Mesodermal cell (in vitro differentiated cells): ENCODE measurements at regions not wholly inside any gene's neighbourhood (a gene's known extent, or its start where the extent isn't known, plus 50 kb on each side); places are given as distances from the start of the nearest gene placed in this dataset.

Experiments
- H3K27ac ChIP-seq: 2 replicates; pipeline ENCODE4 v1.7.0; 2013; ENCODE audit warnings: mild to moderate bottlenecking, low read depth, low read length, moderate library complexity; ENCODE audit not compliant: severe bottlenecking
- H3K36me3 ChIP-seq: 2 replicates; pipeline ENCODE4 v1.7.1; 2013; ENCODE audit warnings: mild to moderate bottlenecking, low read length, moderate library complexity; ENCODE audit not compliant: control insufficient read depth, insufficient read depth
- H3K4me1 ChIP-seq: one replicate; pipeline ENCODE4 v1.7.1; 2013; ENCODE audit warnings: mild to moderate bottlenecking, low read length; ENCODE audit not compliant: insufficient read depth, control insufficient read depth, poor library complexity, severe bottlenecking
- H3K4me3 ChIP-seq: 2 replicates; pipeline ENCODE4 v1.7.0; 2013; ENCODE audit warnings: low read length, control low read depth, mild to moderate bottlenecking; ENCODE audit not compliant: insufficient read depth, poor library complexity, severe bottlenecking; ENCODE audit errors: extremely low read depth
- H3K9me3 ChIP-seq: 2 replicates; pipeline ENCODE4 v1.7.1; 2013; ENCODE audit warnings: mild to moderate bottlenecking, low read length, moderate library complexity; ENCODE audit not compliant: control insufficient read depth
- WGBS, 2 experiments: methylation state at CpG; one replicate each; pipeline ENCODE4 v1.1.5; 2013; ENCODE audit warnings: missing lambda C conversion rate in 2 of 2; ENCODE audit not compliant: insufficient coverage in 2 of 2; 5-methylcytosine and 5-hydroxymethylcytosine counted together

DNA sequence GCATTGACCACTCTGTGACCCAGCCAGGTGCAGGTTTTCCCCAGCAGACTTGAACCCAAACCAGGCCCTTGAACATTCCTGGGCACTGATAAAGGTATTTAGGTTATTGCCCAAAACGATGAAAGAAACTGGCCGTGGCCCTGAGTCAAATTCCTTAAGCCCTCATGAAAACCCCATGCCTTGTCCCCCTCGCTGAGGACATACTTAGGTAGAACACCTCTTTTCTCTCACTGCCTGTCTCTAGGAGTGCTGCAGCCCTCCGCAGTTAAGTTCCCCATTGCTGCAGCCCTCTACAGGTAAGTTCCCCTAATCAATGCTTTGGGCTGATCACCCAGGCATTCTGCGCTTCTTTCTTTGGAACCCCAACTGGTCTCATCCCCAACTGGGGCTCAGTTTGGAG lies 961.6 kb downstream of the TBC1D22A start:
- H3K36me3 ChIP-seq, result no peaks in the 10 kb centered on the region
- H3K9me3 ChIP-seq, result no peaks in the 10 kb centered on the region
- no peak overlapping the region for H3K4me3 ChIP-seq
- 60 to 76% methylated on average over 2 to 4 of the region's 5 CpGs for WGBS, 2 experiments
- H3K27ac ChIP-seq, result no peak overlapping the region
- no peaks in the 10 kb centered on the region for H3K4me1 ChIP-seq

DNA sequence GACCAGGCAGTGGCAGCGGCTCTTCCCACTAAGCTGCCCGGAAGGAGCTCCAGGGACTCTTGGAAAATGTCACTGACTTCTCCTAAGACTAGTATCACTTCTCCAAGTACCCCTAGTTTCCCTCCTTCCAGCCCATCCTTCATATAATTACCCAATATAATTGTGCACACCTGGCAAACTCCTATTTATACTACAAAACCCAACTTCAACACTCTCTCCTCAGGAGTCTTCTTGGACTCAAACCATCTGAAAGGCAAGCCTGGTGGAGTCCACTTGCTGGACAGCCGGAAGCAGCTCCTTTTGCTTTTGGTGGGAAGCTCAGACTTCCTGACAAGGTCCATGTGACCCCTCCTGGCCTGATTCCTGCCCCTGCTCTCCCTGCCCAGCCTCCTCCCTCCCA lies 955.9 kb downstream of the TBC1D22A start:
- Histone ChIP-seq H3K36me3 (no peaks in the 10 kb centered on the region), H3K4me3 (no peak overlapping the region), H3K9me3 (no peaks in the 10 kb centered on the region), H3K4me1 (no peaks in the 10 kb centered on the region), H3K27ac (no peak overlapping the region)
- 86 to 93% methylated on average over 2 to 3 of the region's 3 CpGs for WGBS, 2 experiments

DNA sequence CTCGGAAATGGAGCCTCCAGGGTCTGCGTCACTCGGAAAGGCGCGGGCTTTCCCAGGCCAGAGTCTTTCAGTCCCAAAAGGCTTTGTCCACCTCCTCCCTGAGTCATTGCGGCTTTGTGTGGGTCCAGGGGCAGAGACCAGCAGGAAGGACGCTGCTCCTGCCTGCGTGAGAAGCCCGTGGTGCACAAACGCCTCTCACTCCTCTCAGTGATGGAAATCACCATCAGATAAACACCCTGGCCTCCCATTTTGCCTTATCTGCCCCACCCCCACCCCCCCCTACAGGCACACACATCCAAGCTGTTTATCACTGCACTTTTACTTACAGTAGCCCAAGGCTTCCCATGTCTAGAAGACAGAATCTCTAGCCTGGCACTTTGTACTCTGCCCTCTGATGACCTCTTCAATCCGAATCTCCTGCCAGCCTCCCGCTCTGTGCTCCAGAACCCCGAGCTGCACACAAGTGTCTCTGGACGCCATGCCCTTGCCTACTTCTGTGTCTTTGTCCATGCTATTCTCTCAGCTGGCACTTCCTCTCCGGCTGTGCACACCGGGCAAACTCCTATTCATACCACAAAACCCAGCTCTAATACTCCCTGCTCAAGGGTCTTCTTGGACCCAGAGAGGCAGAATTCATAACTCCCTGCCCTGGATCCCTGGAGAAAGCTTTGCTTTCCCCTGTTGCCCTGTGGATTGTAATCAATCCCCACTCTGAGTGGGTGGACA lies 954.6 kb downstream of the TBC1D22A start:
- Histone ChIP-seq H3K4me3 (no peak overlapping the region), H3K36me3 (no peaks in the 10 kb centered on the region), H3K9me3 (no peaks in the 10 kb centered on the region), H3K4me1 (no peaks in the 10 kb centered on the region), H3K27ac (no peak overlapping the region)
- WGBS, 2 experiments, result 78 to 90% methylated on average over 11 to 14 of the region's 16 CpGs

- no peaks in the 10 kb centered on the region for H3K36me3 ChIP-seq
- no peak overlapping the region for H3K4me3 ChIP-seq
- no peaks in the 10 kb centered on the region for H3K4me1 ChIP-seq
- no peak overlapping the region for H3K27ac ChIP-seq
- no peaks in the 10 kb centered on the region for H3K9me3 ChIP-seq
- 83 to 87% methylated on average over 9 to 17 of the region's 18 CpGs for WGBS, 2 experiments
These were observed 953.6 kb downstream of the TBC1D22A start for GRCh38 chr22:47715866-47716578.

DNA sequence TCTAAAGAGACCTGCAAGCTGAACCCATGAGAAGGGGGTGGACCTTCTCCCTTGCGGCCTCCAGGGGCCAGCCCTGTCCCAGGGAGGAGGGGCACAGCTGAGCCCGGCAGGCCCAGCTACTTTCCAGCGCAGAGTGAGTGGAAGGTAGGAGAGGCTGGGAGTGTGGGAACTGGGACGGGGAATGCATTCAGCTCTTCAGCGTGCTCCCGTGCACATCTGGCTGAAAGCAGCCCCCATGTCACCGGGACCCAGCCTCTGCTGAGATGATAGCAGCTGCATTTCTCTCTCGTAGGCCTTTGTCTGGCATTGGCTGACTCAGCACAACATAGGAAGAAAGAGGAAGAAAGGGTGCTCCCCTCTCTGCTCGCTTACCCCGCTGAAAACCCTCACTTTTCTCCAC lies 951.5 kb downstream of the TBC1D22A start:
- WGBS, 2 experiments, result 87 to 93% methylated on average over 6 to 9 of the region's 10 CpGs
- Histone ChIP-seq H3K4me1 (no peaks in the 10 kb centered on the region), H3K9me3 (no peaks in the 10 kb centered on the region), H3K27ac (no peak overlapping the region), H3K4me3 (no peak overlapping the region), H3K36me3 (no peaks in the 10 kb centered on the region)

- no peak overlapping the region for H3K27ac ChIP-seq
- WGBS, 2 experiments, result 65 to 70% methylated on average over 4 of the region's 4 CpGs
These were observed 947.7 kb downstream of the TBC1D22A start for GRCh38 chr22:47710135-47710534.

DNA sequence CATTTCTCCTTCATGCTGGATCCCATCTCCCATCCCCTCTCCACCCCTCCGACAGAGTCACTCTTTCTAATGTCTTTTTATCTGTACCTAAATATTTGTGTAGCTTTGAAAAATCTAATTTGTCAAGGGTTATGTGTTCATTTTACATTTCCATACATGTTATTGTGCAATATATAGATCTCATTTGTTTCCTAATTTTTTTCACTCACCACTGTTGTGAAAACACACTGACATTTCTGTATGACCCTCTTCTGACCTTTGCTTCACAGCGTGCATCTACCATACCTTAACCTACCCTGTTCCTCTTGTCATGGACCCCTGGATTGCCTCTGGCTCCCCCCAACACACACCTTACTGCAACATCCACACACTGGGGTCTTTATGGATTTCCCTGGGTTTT lies 942.9 kb downstream of the TBC1D22A start:
- H3K36me3 ChIP-seq, result no peaks in the 10 kb centered on the region
- WGBS, 2 experiments, result 82 to 100% methylated on average over 1 of the region's 2 CpGs

More at GRCh38 chr22:47710135-47710534, 947.7 kb downstream of the TBC1D22A start:
- no peaks in the 10 kb centered on the region for H3K9me3 ChIP-seq
- H3K4me1 ChIP-seq, result no peaks in the 10 kb centered on the region
- no peak overlapping the region for H3K4me3 ChIP-seq
- no peaks in the 10 kb centered on the region for H3K36me3 ChIP-seq

DNA sequence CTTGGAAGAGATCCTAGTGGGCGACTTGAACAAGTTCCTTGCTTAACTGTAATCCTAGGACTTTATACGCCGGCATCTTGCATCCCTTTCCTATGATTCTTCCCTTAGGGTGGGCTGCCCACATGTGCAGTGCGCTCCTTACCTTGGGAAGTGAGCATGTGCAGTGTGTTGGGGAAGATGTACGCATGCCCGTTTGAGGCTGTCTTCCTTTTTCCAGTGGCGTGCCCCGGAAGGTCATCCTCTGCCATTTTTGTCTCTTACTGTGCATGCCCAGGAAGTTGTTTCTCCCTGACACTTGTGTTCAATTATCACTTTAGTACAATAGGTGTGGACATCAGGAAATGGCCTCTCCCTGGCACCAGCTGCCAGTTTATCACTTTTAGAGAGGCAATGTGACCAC lies 936.5 kb downstream of the TBC1D22A start:
- H3K27ac ChIP-seq, result no peak overlapping the region
- H3K4me3 ChIP-seq, result no peak overlapping the region
- peaks cover 9% of the 10 kb centered on the region for H3K9me3 ChIP-seq
- H3K4me1 ChIP-seq, result no peaks in the 10 kb centered on the region
- 93 to 100% methylated on average over 1 to 4 of the region's 8 CpGs for WGBS, 2 experiments
- no peaks in the 10 kb centered on the region for H3K36me3 ChIP-seq

More for the DNA sequence above, 942.9 kb downstream of the TBC1D22A start:
- H3K9me3 ChIP-seq, result peaks cover 3% of the 10 kb centered on the region
- H3K4me1 ChIP-seq, result no peaks in the 10 kb centered on the region
- no peak overlapping the region for H3K4me3 ChIP-seq
- no peak overlapping the region for H3K27ac ChIP-seq

GRCh38 chr22:47697861-47698260 lies 935.4 kb downstream of the TBC1D22A start:
- no peak overlapping the region for H3K27ac ChIP-seq
- 67% methylated on average over 1 of the region's 1 CpG; no CpG with 5 or more reads in 1 of the 2 experiments for WGBS, 2 experiments

GRCh38 chr22:47696776-47697175 lies 934.3 kb downstream of the TBC1D22A start:
- Histone ChIP-seq H3K4me3 (no peak overlapping the region), H3K4me1 (no peaks in the 10 kb centered on the region), H3K36me3 (no peaks in the 10 kb centered on the region), H3K9me3 (peaks cover 9% of the 10 kb centered on the region), H3K27ac (no peak overlapping the region)
- 100% methylated on average over 2 of the region's 3 CpGs; no CpG with 5 or more reads in 1 of the 2 experiments for WGBS, 2 experiments

More at GRCh38 chr22:47697861-47698260, 935.4 kb downstream of the TBC1D22A start:
- Histone ChIP-seq H3K4me3 (no peak overlapping the region), H3K4me1 (no peaks in the 10 kb centered on the region), H3K36me3 (no peaks in the 10 kb centered on the region), H3K9me3 (peaks cover 9% of the 10 kb centered on the region)

GRCh38 chr22:47695176-47695575 lies 932.7 kb downstream of the TBC1D22A start:
- 94 to 97% methylated on average over 4 to 5 of the region's 5 CpGs for WGBS, 2 experiments
- no peaks in the 10 kb centered on the region for H3K4me1 ChIP-seq
- H3K36me3 ChIP-seq, result no peaks in the 10 kb centered on the region
- no peak overlapping the region for H3K27ac ChIP-seq
- no peak overlapping the region for H3K4me3 ChIP-seq
- peaks cover 5% of the 10 kb centered on the region for H3K9me3 ChIP-seq
